GM21723 (cell line): ENCODE measurements at regions not wholly inside any gene's neighbourhood (a gene's known extent, or its start where the extent isn't known, plus 50 kb on each side); places are given as distances from the start of the nearest gene placed in this dataset.
"Not testable (repeated sequence)": the region's sequence is repeated elsewhere in the genome, so short reads cannot be mapped to it uniquely, and the experiment has no call there.

Source experiments
- ATAC-seq: cut with Tn5 transposase; IDR thresholded peaks from one replicate; pipeline ENCODE4 v1.9.1; 2021; ENCODE audit warnings: mild to moderate bottlenecking, moderate library complexity; ENCODE audit not compliant: unreplicated experiment

- ATAC-seq, result no peak
Measured at GRCh38 chr6:14510038-14510437, 392.5 kb downstream of the CD83 start.

- ATAC-seq, result no peak
Measured at GRCh38 chr6:14511061-14511586, 393.6 kb downstream of the CD83 start.

- ATAC-seq, result no peak
Measured at GRCh38 chr6:14512246-14512645, 394.7 kb downstream of the CD83 start.

- no peak for ATAC-seq
Measured at GRCh38 chr6:14513496-14514393, 396.2 kb downstream of the CD83 start.

GRCh38 chr6:14516956-14517355, 399.4 kb downstream of the CD83 start:
- no peak for ATAC-seq

- no peak for ATAC-seq
Measured at GRCh38 chr6:14517516-14518105, 400.0 kb downstream of the CD83 start.

- no peak for ATAC-seq
Measured at GRCh38 chr6:14518515-14519217, 401.1 kb downstream of the CD83 start.

GRCh38 chr6:14520029-14520428, 402.5 kb downstream of the CD83 start:
- no peak for ATAC-seq

GRCh38 chr6:14520536-14520935, 403.0 kb downstream of the CD83 start:
- no peak for ATAC-seq

- ATAC-seq, result no peak
Measured at GRCh38 chr6:14521141-14521540, 403.6 kb downstream of the CD83 start.

- not testable (repeated sequence) for ATAC-seq
Measured at GRCh38 chr6:14521861-14522260, 404.3 kb downstream of the CD83 start.

GRCh38 chr6:14524319-14524718, 406.7 kb downstream of the CD83 start:
- ATAC-seq, result no peak

- ATAC-seq, result no peak
Measured at GRCh38 chr6:14530385-14530784, 412.8 kb downstream of the CD83 start.

- ATAC-seq, result no peak
Measured at GRCh38 chr6:14533446-14533845, 415.9 kb downstream of the CD83 start.

- no peak for ATAC-seq
Measured at GRCh38 chr6:14537030-14537429, 419.5 kb downstream of the CD83 start.

GRCh38 chr6:14540276-14540675, 422.7 kb downstream of the CD83 start:
- no peak for ATAC-seq

- no peak for ATAC-seq
Measured at GRCh38 chr6:14540810-14541540, 423.4 kb downstream of the CD83 start.

- peak; percentile 61 for ATAC-seq
Measured at GRCh38 chr6:14542670-14543366, 425.2 kb downstream of the CD83 start.

- no peak for ATAC-seq
Measured at GRCh38 chr6:14543971-14544585, 426.5 kb downstream of the CD83 start.

- ATAC-seq, result no peak
Measured at GRCh38 chr6:14544666-14545065, 427.1 kb downstream of the CD83 start.
